HG03103 (cell line): ENCODE measurements at regions not wholly inside any gene's neighbourhood (a gene's known extent, or its start where the extent isn't known, plus 50 kb on each side); places are given as distances from the start of the nearest gene placed in this dataset.
"Not testable (repeated sequence)": the region's sequence is repeated elsewhere in the genome, so short reads cannot be mapped to it uniquely, and the experiment has no call there.

Experiments used
- ATAC-seq: cut with Tn5 transposase; IDR thresholded peaks from one replicate; pipeline ENCODE4 v1.9.1; 2021; ENCODE audit warnings: low read depth; ENCODE audit not compliant: unreplicated experiment

- ATAC-seq, result no peak
Measured at GRCh38 chr15:59792359-59792758, 103.2 kb upstream of the BNIP2 start.

- ATAC-seq, result no peak
Measured at GRCh38 chr15:59791755-59792154, 102.6 kb upstream of the BNIP2 start.

- ATAC-seq, result no peak
Measured at GRCh38 chr15:59791079-59791478, 102.0 kb upstream of the BNIP2 start.

- not testable (repeated sequence) for ATAC-seq
Measured at GRCh38 chr15:59786466-59786865, 97.3 kb upstream of the BNIP2 start.

- ATAC-seq, result not testable (repeated sequence)
Measured at GRCh38 chr15:59785981-59786380, 96.9 kb upstream of the BNIP2 start.

- not testable (repeated sequence) for ATAC-seq
Measured at GRCh38 chr15:59783774-59784520, 94.8 kb upstream of the BNIP2 start.

GRCh38 chr15:59779110-59779509 is 90.0 kb upstream of the BNIP2 start:
- no peak for ATAC-seq

GRCh38 chr15:59764775-59765174 is 75.7 kb upstream of the BNIP2 start:
- no peak for ATAC-seq

- no peak for ATAC-seq
Measured at GRCh38 chr15:59762558-59762957, 73.4 kb upstream of the BNIP2 start.

- not testable (repeated sequence) for ATAC-seq
Measured at GRCh38 chr15:59760256-59760655, 71.1 kb upstream of the BNIP2 start.

- no peak for ATAC-seq
Measured at GRCh38 chr15:59751552-59752413, 62.7 kb upstream of the BNIP2 start.

- ATAC-seq, result no peak
Measured at GRCh38 chr15:59746777-59747176, 57.7 kb upstream of the BNIP2 start.

GRCh38 chr15:59741274-59741906 is 52.3 kb upstream of the BNIP2 start:
- no peak for ATAC-seq

- ATAC-seq, result no peak
Measured at GRCh38 chr15:59739557-59740186, 50.6 kb upstream of the BNIP2 start.
